HG03025 (cell line): ENCODE measurements at regions not wholly inside any gene's neighbourhood (a gene's known extent, or its start where the extent isn't known, plus 50 kb on each side); places are given as distances from the start of the nearest gene placed in this dataset.

Experiments
- ATAC-seq: cut with Tn5 transposase; IDR thresholded peaks from one replicate; pipeline ENCODE4 v1.9.1; 2021; ENCODE audit warnings: mild to moderate bottlenecking, moderate library complexity; ENCODE audit not compliant: unreplicated experiment, low FRiP score

DNA sequence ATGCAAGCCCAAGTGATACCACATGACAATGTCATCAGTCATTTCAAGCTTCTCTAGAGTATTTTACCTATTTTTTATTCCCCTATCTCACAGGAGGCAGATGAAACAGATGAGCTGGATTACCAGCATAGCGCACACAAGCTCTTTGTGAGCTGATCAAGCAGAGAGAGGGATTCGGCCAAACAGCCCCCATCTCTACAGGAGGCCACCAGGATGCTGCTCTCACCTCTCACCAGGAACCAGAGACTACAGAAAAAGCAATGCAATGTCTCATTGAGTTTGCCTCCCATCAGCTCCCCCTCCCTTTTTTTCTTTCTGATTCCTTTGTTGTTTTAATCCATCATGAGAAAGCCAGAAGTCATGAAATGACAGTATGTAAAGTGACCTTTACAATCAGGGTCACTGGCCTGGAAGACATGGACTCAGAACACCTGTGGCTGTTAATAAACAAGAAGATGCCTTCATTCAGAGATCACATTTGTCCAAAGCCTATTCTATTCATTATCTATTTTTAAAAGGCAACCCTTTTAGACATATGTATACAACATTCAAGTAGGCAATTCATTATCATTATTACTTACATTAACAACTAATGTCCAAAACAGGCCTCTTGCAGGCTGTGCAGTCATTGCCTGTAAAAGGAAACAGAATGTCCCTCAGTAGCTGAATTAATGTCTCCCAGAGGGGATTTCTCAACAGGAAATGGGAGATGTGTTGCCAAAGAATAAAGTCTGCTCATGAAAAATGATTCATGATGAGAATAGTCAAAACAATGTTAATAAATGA is 656.6 kb downstream of the TBC1D4 start:
- ATAC-seq, result no peak

GRCh38 chr13:74820809-74821208 is 661.2 kb downstream of the TBC1D4 start:
- ATAC-seq, result no peak

- no peak for ATAC-seq
These were observed 662.4 kb downstream of the TBC1D4 start for GRCh38 chr13:74819549-74819948.

DNA sequence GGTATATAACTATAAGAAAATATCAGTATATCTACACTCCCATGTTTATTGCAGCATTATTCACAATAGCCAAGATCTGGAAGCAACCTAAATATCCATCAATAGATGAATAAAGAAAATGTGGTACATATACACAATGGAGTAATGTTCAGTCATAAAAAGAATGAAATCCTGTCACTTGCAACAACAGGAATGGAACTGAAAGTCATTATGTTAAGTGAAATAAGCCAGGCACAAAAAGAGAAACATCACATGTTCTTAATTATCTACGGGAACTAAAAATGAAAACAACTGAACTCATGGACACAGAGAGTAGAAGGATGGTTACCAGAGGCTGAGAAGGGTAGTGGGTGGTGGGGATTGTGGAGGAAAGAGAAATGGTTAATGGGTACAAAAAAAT is 665.2 kb downstream of the TBC1D4 start:
- ATAC-seq, result no peak

GRCh38 chr13:74796157-74796556 is 662.0 kb upstream of the KLF12 start:
- no peak for ATAC-seq

GRCh38 chr13:74795526-74795925 is 661.3 kb upstream of the KLF12 start:
- no peak for ATAC-seq

GRCh38 chr13:74794582-74794981 is 660.4 kb upstream of the KLF12 start:
- no peak for ATAC-seq

DNA sequence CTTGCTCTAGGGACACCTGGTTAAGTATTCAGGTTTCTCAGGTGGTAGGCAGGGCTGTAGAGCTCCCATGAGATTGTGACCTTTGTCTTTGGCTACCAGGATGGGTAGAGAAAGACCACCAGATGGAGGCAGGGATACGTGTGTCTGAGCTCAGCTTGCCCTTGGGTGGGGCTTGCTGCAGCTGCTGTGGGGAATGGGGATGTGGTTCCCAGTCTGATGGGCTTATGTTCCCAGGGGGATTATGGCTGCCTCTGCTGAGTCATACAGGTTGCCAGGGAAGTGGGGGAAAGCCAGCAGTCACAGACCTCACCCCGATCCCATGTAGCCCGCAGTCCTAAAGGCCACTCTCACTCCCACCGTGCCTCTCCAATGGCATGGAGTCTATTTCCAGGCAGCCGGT is 659.9 kb upstream of the KLF12 start:
- ATAC-seq, result no peak

GRCh38 chr13:74784959-74785358 is 650.8 kb upstream of the KLF12 start:
- ATAC-seq, result no peak

GRCh38 chr13:74778946-74779345 is 644.7 kb upstream of the KLF12 start:
- no peak for ATAC-seq

DNA sequence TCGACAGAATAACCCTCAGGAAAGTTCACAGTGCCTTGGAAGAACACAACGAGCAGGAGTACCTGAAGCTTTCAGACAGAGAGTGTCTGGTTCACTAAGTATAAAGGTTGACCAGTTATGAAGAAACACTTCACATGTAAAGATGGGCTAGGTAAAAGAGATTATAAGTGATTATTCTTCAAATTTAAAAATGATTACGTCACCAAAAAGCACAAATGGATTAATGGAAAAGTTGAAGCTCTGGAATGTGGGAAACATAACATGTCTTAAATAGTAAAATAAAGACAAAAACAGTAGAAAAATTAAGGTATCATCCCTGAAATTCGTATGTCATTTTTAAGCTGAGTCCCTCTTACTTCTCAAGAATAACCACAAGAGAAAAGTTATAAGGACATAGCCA is 643.9 kb upstream of the KLF12 start:
- no peak for ATAC-seq

GRCh38 chr13:74774264-74774663 is 640.1 kb upstream of the KLF12 start:
- ATAC-seq, result no peak

GRCh38 chr13:74773248-74773647 is 639.0 kb upstream of the KLF12 start:
- ATAC-seq, result no peak

- ATAC-seq, result no peak
These were observed 637.8 kb upstream of the KLF12 start for GRCh38 chr13:74771964-74772363.

- no peak for ATAC-seq
These were observed 636.2 kb upstream of the KLF12 start for GRCh38 chr13:74770361-74770760.

- ATAC-seq, result no peak
These were observed 635.1 kb upstream of the KLF12 start for GRCh38 chr13:74769333-74769732.

DNA sequence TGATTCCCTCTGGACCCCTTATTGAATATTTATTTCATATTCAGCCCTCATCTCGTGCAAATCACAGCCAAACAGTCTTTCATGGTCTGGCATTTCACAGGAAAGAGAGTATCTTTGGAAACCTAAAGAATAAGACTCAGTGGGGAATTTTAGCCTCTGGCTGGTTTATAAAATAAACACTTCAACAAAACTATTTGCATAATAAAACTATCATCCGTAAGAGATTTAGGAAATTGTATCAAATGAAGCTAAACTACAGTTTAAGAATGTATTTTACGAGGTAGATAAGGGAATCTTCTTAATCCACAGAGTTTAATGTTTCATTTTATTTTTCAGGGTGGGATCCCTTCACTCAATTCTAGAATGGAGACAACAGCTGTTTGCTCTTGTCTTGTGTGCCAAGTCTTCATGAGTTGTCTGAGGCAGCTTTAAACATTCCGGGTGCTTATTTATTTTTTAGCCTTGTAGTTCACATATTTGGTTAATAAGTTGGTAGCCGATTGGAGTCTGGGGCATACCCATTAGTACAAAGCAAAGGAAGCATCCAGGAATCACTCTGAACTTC is 634.4 kb upstream of the KLF12 start:
- no peak for ATAC-seq

GRCh38 chr13:74767050-74767449 is 632.8 kb upstream of the KLF12 start:
- ATAC-seq, result no peak

GRCh38 chr13:74765955-74766354 is 631.8 kb upstream of the KLF12 start:
- no peak for ATAC-seq

DNA sequence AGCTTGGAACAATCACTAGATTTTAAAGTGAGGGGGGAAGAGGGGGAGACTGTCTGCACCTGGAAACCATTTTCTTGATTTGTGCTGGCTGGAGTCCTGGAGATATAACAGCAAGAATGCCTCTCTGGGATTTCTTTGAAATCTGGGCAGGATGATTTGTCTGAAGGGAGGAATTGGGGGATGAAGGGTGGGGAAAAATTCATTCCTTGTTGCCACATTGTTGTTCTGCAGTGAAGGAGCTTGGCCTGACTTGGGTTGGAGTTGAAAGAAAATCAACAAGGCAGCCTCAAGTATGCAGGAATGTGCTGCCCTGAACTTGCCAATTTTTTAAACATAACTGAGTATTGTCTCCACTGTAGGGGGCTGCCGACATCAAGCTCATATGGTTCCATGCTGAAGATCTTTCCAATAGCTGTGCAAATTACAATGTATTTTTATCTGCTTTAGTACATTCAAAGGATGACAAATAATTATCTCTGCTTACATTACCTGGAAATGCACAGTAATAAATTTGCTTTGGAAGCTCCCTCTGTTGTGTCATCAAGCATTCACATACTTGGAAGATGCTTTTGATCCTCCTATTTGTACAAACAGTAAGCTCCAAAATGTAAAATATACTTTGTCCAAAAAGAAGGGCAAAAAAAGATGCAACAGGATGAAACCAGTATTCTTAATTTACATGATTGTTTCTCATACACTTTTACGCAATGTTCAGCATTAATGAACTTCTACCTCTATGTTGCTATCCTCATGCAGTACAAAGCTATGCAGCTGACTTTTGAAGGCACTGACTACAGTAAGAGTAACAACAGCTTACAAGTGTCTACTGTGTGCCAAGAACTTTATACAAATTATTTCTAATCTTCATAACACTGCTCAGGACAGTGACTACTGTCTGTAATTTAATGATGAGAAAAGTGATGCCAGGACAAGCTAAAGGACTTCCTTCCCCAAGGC is 627.9 kb upstream of the KLF12 start:
- no peak for ATAC-seq

GRCh38 chr13:74758188-74758587 is 624.0 kb upstream of the KLF12 start:
- no peak for ATAC-seq
